ENCODE measurements at regions not wholly inside any gene's neighbourhood (a gene's known extent, or its start where the extent isn't known, plus 50 kb on each side); places are given as distances from the start of the nearest gene placed in this dataset.

DNA sequence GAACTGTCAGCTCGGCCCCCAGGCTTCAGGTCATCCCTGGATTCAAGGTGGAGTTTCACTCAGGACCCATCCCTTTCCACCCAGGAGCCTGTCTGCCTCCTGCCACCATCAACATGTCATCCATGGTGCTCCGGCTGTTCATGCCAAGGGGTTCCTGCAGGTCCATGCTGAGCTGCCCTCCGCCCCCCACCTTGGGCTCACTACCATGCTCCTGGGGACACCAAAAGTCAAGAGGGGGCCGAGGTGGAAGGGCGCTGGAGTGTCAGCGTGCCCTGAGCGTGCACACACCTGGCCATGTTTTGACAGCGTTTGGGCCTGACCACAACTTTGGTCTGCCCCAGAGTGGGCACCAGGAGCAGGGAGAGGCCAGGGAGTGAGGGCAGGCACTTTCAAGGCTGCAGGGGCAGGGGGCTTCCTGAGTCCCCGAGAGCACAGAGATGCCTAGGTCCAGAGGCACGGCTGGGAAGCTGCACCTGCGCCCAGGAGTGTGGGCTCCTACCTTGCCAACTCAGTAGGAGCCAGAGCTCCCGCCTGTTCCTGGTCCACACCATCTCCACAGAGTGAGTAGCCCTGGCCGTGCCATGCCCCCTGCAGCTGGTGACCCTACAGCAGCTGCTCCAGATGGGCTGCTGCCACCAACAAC is 639.6 kb upstream of the ZP4 start:
- TF ChIP-seq POLR2A (IDR thresholded peaks at IDR 0.05), result no peak
- TF ChIP-seq, protein P1, sequence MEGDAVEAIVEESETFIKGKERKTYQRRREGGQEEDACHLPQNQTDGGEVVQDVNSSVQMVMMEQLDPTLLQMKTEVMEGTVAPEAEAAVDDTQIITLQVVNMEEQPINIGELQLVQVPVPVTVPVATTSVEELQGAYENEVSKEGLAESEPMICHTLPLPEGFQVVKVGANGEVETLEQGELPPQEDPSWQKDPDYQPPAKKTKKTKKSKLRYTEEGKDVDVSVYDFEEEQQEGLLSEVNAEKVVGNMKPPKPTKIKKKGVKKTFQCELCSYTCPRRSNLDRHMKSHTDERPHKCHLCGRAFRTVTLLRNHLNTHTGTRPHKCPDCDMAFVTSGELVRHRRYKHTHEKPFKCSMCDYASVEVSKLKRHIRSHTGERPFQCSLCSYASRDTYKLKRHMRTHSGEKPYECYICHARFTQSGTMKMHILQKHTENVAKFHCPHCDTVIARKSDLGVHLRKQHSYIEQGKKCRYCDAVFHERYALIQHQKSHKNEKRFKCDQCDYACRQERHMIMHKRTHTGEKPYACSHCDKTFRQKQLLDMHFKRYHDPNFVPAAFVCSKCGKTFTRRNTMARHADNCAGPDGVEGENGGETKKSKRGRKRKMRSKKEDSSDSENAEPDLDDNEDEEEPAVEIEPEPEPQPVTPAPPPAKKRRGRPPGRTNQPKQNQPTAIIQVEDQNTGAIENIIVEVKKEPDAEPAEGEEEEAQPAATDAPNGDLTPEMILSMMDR (IDR thresholded peaks at IDR 0.05), result no peak
